CD14-positive monocyte (primary cell): ENCODE measurements at regions not wholly inside any gene's neighbourhood (a gene's known extent, or its start where the extent isn't known, plus 50 kb on each side); places are given as distances from the start of the nearest gene placed in this dataset. TPM values are rescaled to one million over a fixed set of nuclear protein-coding genes. Genes with fewer than 3 reads are reported as not detected.
A peak's percentile ranks its signal among the peaks of the same experiment; 100 is the strongest.

Experiments used
- DNase-seq, 3 donors: peaks; one replicate each; pipeline ENCODE4 v3.0.0-alpha.2; 2011 to 2022
- H2AFZ ChIP-seq: 2 replicates; pipeline ENCODE4 v1.6.0; 2012; ENCODE audit warnings: mild to moderate bottlenecking, low read depth, low read length, inconsistent platforms; ENCODE audit not compliant: insufficient read depth, poor library complexity, severe bottlenecking
- H3K27ac ChIP-seq, 2 donors: 1 replicate in 1 of 2; 2 replicates in 1 of 2; pipeline ENCODE4 v1.5.1; 2012 to 2013; ENCODE audit warnings: low read length in 2 of 2, control low read depth in 1 of 2, inconsistent platforms in 1 of 2, low read depth in 1 of 2, mild to moderate bottlenecking in 1 of 2
- H3K27me3 ChIP-seq, 2 donors: one replicate each; pipeline versions ENCODE4 v1.6.0 to v1.6.1; 2011 to 2013; ENCODE audit warnings: low read length in 2 of 2; ENCODE audit not compliant: control insufficient read depth in 2 of 2, insufficient read depth in 2 of 2
- H3K36me3 ChIP-seq, 2 donors: replicated peaks in 1 of 2; 1 replicate in 1 of 2; 2 replicates in 1 of 2; pipeline versions ENCODE4 v1.5.1 to v1.6.1; 2012 to 2013; ENCODE audit warnings: low read length in 2 of 2, control low read depth in 1 of 2, inconsistent platforms in 1 of 2, mild to moderate bottlenecking in 1 of 2; ENCODE audit not compliant: insufficient read depth in 2 of 2, control insufficient read depth in 1 of 2
- H3K4me1 ChIP-seq, 2 donors: 1 replicate in 1 of 2; 2 replicates in 1 of 2; pipeline versions ENCODE4 v1.5.1 to v1.6.1; 2012 to 2013; ENCODE audit warnings: low read length in 2 of 2, control low read depth in 1 of 2, inconsistent platforms in 1 of 2, mild to moderate bottlenecking in 1 of 2, moderate library complexity in 1 of 2; ENCODE audit not compliant: insufficient read depth in 2 of 2, control insufficient read depth in 1 of 2
- H3K4me2 ChIP-seq: replicated peaks from 2 replicates; pipeline ENCODE3; 2012; ENCODE audit warnings: low read length, moderate library complexity, mild to moderate bottlenecking; ENCODE audit not compliant: poor library complexity, severe bottlenecking; ENCODE audit errors: extremely low read depth
- H3K4me3 ChIP-seq, 3 experiments: fragments of 200-600 bp in 1 of 3; sonication (generic) in 1 of 3; replicated peaks in 1 of 3; 1 replicate in 2 of 3; 2 replicates in 1 of 3; pipeline ENCODE4 v1.5.1; 2011 to 2013; ENCODE audit warnings: low read length in 3 of 3, mild to moderate bottlenecking in 3 of 3, control low read depth in 2 of 3, low read depth in 2 of 3, inconsistent platforms in 1 of 3, moderate library complexity in 1 of 3
- H3K79me2 ChIP-seq: 2 replicates; pipeline ENCODE4 v1.6.0; 2012; ENCODE audit warnings: mild to moderate bottlenecking, control low read depth, inconsistent platforms, low read length, moderate library complexity; ENCODE audit not compliant: insufficient read depth
- H3K9ac ChIP-seq: 2 replicates; pipeline ENCODE4 v1.6.0; 2017; ENCODE audit warnings: low read length, mild to moderate bottlenecking; ENCODE audit not compliant: insufficient read depth, poor library complexity, severe bottlenecking
- H3K9me3 ChIP-seq, 2 donors: replicated peaks in 1 of 2; 1 replicate in 1 of 2; 2 replicates in 1 of 2; pipeline versions ENCODE4 v1.5.1 to v1.6.1; 2012 to 2013; ENCODE audit warnings: low read length in 2 of 2, control low read depth in 1 of 2; ENCODE audit not compliant: control insufficient read depth in 1 of 2, insufficient read depth in 1 of 2
- H4K20me1 ChIP-seq: 2 replicates; pipeline ENCODE4 v1.6.0; 2012; ENCODE audit warnings: mild to moderate bottlenecking, low read length, control low read depth, moderate library complexity; ENCODE audit not compliant: insufficient read depth
- H3K27ac Mint-ChIP-seq, 7 donors: one replicate each; pipeline ENCODE4 v1.8.0; 2020; ENCODE audit warnings: mild to moderate bottlenecking in 7 of 7, mixed read lengths in 7 of 7, moderate library complexity in 6 of 7, inconsistent platforms in 2 of 7
- H3K27me3 Mint-ChIP-seq, 3 donors: one replicate each; pipeline ENCODE4 v1.8.0; 2021 to 2022; ENCODE audit warnings: low read depth in 3 of 3, mild to moderate bottlenecking in 3 of 3, mixed read lengths in 3 of 3, moderate library complexity in 3 of 3, inconsistent platforms in 1 of 3
- H3K36me3 Mint-ChIP-seq, 2 donors: one replicate each; pipeline ENCODE4 v1.8.0; 2020; ENCODE audit warnings: mixed read lengths in 2 of 2, inconsistent platforms in 1 of 2, mild to moderate bottlenecking in 1 of 2
- H3K4me1 Mint-ChIP-seq: one replicate; pipeline ENCODE4 v1.8.0; 2020; ENCODE audit warnings: mild to moderate bottlenecking, mixed read lengths
- H3K4me3 Mint-ChIP-seq, 2 donors: one replicate each; pipeline ENCODE4 v1.8.0; 2020; ENCODE audit warnings: mild to moderate bottlenecking in 2 of 2, mixed read lengths in 2 of 2, moderate library complexity in 1 of 2
- H3K9me3 Mint-ChIP-seq, 7 donors: one replicate each; pipeline ENCODE4 v1.8.0; 2020 to 2022; ENCODE audit warnings: mixed read lengths in 7 of 7, mild to moderate bottlenecking in 6 of 7, moderate library complexity in 6 of 7, inconsistent platforms in 2 of 7
- CTCF ChIP-seq: fragments of 200-600 bp; IDR thresholded peaks from one replicate; pipeline ENCODE4 v1.8.0; 2022; ENCODE audit warnings: antibody characterized with exemption, mild to moderate bottlenecking
- WGBS: methylation state at CpG from one replicate; pipeline ENCODE4 v1.1.5; 2013; ENCODE audit warnings: missing lambda C conversion rate; ENCODE audit not compliant: insufficient coverage; 5-methylcytosine and 5-hydroxymethylcytosine counted together
- intact Hi-C, 2 donors: fragments of 100-400 bp; cut with micrococcal nuclease; formaldehyde crosslinking; loops; one replicate each; pipeline versions ENCODE4 v1.15.0 to v1.15.1; 2023
- small RNA-seq: library from RNA; depleted of rRNA; stranded (forward); fragments of <200 nt; gene quantifications from one replicate; pipeline ENCODE3, GENCODE V24; 2012; ENCODE audit warnings: low read depth; ENCODE audit not compliant: insufficient read length

GRCh38 chr12:88437226-88437625 lies 143.0 kb downstream of the KITLG start:
- intact Hi-C loops = no loop called here
- Histone ChIP-seq H3K9ac (no peak overlapping the region), H3K4me1 (peaks cover 44 to 53% of the 10 kb centered on the region in 2 donors), H2AFZ (peak overlapping the region; percentile 17), H3K27me3 (no peaks in the 10 kb centered on the region), H4K20me1 (no peaks in the 10 kb centered on the region), H3K79me2 (no peaks in the 10 kb centered on the region), H3K9me3 (peaks cover 0 to 7% of the 10 kb centered on the region in 2 donors), H3K4me3 (no peak overlapping the region), H3K4me2 (no peak overlapping the region), H3K27ac (peak overlapping the region in 1 of 2 donors; percentile 57), H3K36me3 (no peaks in the 10 kb centered on the region)
- no peak for TF ChIP-seq CTCF
- WGBS = 91% methylated on average over 3 of the region's 3 CpGs
- peak overlapping the region in 1 of 7 donors; percentile 50 for H3K27ac Mint-ChIP-seq
- H3K4me3 Mint-ChIP-seq = no peak overlapping the region
- no peak for DNase-seq
- H3K9me3 Mint-ChIP-seq = peaks cover 9 to 25% (median 18%) of the 10 kb centered on the region in 7 donors
- H3K4me1 Mint-ChIP-seq = peaks cover 47% of the 10 kb centered on the region
- no peaks in the 10 kb centered on the region for H3K27me3 Mint-ChIP-seq
- peaks cover 6 to 7% of the 10 kb centered on the region in 2 donors for H3K36me3 Mint-ChIP-seq

Small RNA genes lying in the stretch of these regions (small RNA-seq; reads per million reads assigned to genes)
- gene RF00019 = not detected
